Body of pancreas (tissue), 4 donors: ENCODE measurements at regions not wholly inside any gene's neighbourhood (a gene's known extent, or its start where the extent isn't known, plus 50 kb on each side); places are given as distances from the start of the nearest gene placed in this dataset.
"Not testable (repeated sequence)": the region's sequence is repeated elsewhere in the genome, so short reads cannot be mapped to it uniquely, and the experiment has no call there.

Source experiments
- CTCF ChIP-seq, 7 experiments: fragments of 450-650 bp in 4 of 7; fragments of 200-600 bp in 3 of 7; sonication (generic) in 3 of 7; IDR thresholded peaks; one replicate each; pipeline ENCODE4 v1.5.1; 2016 to 2019; ENCODE audit warnings: antibody characterized with exemption in 7 of 7
- POLR2A ChIP-seq, 3 donors: fragments of 450-650 bp; IDR thresholded peaks; one replicate each; pipeline ENCODE4 v1.6.1; 2016; ENCODE audit warnings: antibody characterized with exemption in 3 of 3, mild to moderate bottlenecking in 2 of 3

- not testable (repeated sequence) for TF ChIP-seq POLR2A, CTCF (IDR thresholded peaks at IDR 0.05)
These were observed 127.6 kb downstream of the METRNL start for GRCh38 chr17:83206819-83207588.
